ENCODE measurements at regions not wholly inside any gene's neighbourhood (a gene's known extent, or its start where the extent isn't known, plus 50 kb on each side); places are given as distances from the start of the nearest gene placed in this dataset.
"Not testable (repeated sequence)": the region's sequence is repeated elsewhere in the genome, so short reads cannot be mapped to it uniquely, and the experiment has no call there.

- no peaks in the 10 kb centered on the region for H3K9me3 ChIP-seq (ENCODE audit: control insufficient read depth, low read length)
- DNase-seq (ENCODE audit: low read depth), result peak; percentile 7
- H3K27me3 ChIP-seq (replicated peaks; ENCODE audit: control insufficient read depth, insufficient read depth, low read length), result no peaks in the 10 kb centered on the region
Observed at GRCh38 chr3:180417241-180417640, 184.7 kb upstream of the TTC14 start.

GRCh38 chr3:180420016-180420415, 181.9 kb upstream of the TTC14 start:
- Histone ChIP-seq H3K27me3 (replicated peaks; ENCODE audit: control insufficient read depth, insufficient read depth, low read length) (no peaks in the 10 kb centered on the region), H3K4me3 (ENCODE audit: low read length) (no peak overlapping the region)
- DNase-seq (ENCODE audit: low read depth), result peak; percentile 5

More at GRCh38 chr3:180417241-180417640, 184.7 kb upstream of the TTC14 start:
- H3K4me3 ChIP-seq (ENCODE audit: low read length), result no peak overlapping the region
- peaks cover 29% of the 10 kb centered on the region for H3K4me1 ChIP-seq (ENCODE audit: control insufficient read depth, insufficient read depth, low read length)
- H3K9ac ChIP-seq (ENCODE audit: low read length), result no peak overlapping the region
- H3K36me3 ChIP-seq (ENCODE audit: control insufficient read depth, insufficient read depth, low read length, severe bottlenecking), result no peaks in the 10 kb centered on the region

DNA sequence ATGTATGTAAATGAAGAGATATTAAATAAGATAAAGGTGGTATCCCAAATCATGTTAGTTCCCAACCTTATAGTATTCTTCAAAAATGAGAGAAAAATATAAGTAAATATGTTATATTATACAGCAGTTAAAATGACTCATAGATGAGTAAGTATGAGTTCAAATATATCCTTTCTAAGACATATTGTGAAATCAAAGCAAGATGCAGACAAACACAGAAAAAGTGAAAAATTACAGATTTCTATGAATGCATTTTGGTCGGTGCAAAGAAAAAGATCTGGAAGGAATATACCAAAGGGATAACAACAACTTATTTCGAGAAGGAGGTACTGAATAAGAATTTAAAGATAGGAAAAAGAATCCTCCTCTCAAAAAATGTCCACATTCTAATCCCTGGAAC, 181.2 kb upstream of the TTC14 start:
- Histone ChIP-seq H3K4me1 (ENCODE audit: control insufficient read depth, insufficient read depth, low read length) (peaks cover 25% of the 10 kb centered on the region), H3K4me3 (ENCODE audit: low read length) (peak overlapping the region; percentile 1), H3K9me3 (ENCODE audit: control insufficient read depth, low read length) (no peaks in the 10 kb centered on the region), H3K9ac (ENCODE audit: low read length) (no peak overlapping the region), H3K27me3 (replicated peaks; ENCODE audit: control insufficient read depth, insufficient read depth, low read length) (no peaks in the 10 kb centered on the region), H3K36me3 (ENCODE audit: control insufficient read depth, insufficient read depth, low read length, severe bottlenecking) (no peaks in the 10 kb centered on the region)
- peak; percentile 12 for DNase-seq (ENCODE audit: low read depth)

More at GRCh38 chr3:180420016-180420415, 181.9 kb upstream of the TTC14 start:
- Histone ChIP-seq H3K9ac (ENCODE audit: low read length) (no peak overlapping the region), H3K9me3 (ENCODE audit: control insufficient read depth, low read length) (no peaks in the 10 kb centered on the region), H3K4me1 (ENCODE audit: control insufficient read depth, insufficient read depth, low read length) (peaks cover 29% of the 10 kb centered on the region), H3K36me3 (ENCODE audit: control insufficient read depth, insufficient read depth, low read length, severe bottlenecking) (no peaks in the 10 kb centered on the region)

DNA sequence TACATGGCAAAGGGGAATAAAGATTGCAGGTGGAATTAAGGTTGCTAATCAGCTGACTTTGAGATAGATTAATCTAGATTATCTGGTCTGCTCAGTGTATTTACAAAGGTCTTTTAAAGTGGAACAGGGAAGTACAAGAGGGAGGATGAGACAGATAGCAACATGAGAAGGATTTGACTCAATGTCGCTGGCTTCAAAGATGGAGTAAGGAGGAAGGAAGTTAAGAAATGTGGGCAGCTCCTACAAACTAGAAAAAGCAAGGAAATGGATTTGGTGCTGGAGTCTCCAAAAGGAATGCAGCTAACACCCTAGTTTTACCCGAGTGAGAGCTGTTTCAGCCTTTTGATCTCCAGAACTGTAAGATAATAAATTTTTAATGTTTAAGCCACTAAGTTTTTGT, 180.7 kb upstream of the TTC14 start:
- H3K9me3 ChIP-seq (ENCODE audit: control insufficient read depth, low read length), result no peaks in the 10 kb centered on the region
- no peak for DNase-seq (ENCODE audit: low read depth)
- H3K27me3 ChIP-seq (replicated peaks; ENCODE audit: control insufficient read depth, insufficient read depth, low read length), result no peaks in the 10 kb centered on the region
- peak overlapping the region; percentile 1 for H3K4me3 ChIP-seq (ENCODE audit: low read length)
- no peaks in the 10 kb centered on the region for H3K36me3 ChIP-seq (ENCODE audit: control insufficient read depth, insufficient read depth, low read length, severe bottlenecking)
- no peak overlapping the region for H3K9ac ChIP-seq (ENCODE audit: low read length)
- peaks cover 21% of the 10 kb centered on the region for H3K4me1 ChIP-seq (ENCODE audit: control insufficient read depth, insufficient read depth, low read length)

DNA sequence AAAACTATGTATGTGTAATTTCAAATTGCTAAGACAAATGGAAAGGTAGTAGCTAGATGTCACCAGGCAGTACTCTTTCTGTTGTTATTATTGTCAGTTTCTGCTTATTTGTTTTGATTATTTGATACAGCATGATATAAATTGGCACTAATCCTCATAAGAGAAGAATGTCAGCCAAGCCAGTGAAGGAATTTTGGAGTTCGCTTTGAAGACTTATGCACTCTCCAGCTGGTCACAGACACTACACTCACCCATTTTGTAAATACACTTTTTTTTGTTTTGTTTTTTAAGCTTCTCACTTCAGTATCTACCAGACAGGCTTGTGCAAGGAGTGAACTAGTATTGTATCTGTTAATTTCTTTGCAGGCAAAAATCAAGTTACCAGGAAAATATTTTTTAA, 180.2 kb upstream of the TTC14 start:
- Histone ChIP-seq H3K9ac (ENCODE audit: low read length) (no peak overlapping the region), H3K36me3 (ENCODE audit: control insufficient read depth, insufficient read depth, low read length, severe bottlenecking) (no peaks in the 10 kb centered on the region), H3K4me3 (ENCODE audit: low read length) (no peak overlapping the region), H3K27me3 (replicated peaks; ENCODE audit: control insufficient read depth, insufficient read depth, low read length) (no peaks in the 10 kb centered on the region), H3K9me3 (ENCODE audit: control insufficient read depth, low read length) (no peaks in the 10 kb centered on the region), H3K4me1 (ENCODE audit: control insufficient read depth, insufficient read depth, low read length) (peaks cover 16% of the 10 kb centered on the region)
- DNase-seq (ENCODE audit: low read depth), result no peak

- H3K9me3 ChIP-seq (ENCODE audit: control insufficient read depth, low read length); DNase-seq (ENCODE audit: low read depth): not testable (repeated sequence)
Observed at GRCh38 chr3:180424305-180424704, 177.7 kb upstream of the TTC14 start.

DNA sequence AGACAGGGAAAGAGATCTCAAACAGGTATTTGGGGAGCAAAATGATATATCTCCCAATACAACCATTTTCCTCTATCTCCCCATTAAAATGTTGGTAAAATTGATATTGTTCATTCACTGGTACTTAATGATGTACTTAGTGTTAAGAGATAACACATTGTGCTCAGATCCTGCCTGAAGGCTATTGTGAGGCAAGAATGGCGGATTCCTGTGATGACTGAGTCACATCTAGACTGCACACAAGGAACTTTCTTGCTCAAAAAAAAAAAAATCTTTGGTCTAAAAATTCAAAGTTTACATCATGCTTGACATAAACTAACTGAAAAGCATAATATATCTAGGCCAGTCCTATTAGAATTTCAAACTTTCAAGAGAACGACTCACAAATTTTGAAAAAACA, 171.1 kb upstream of the TTC14 start:
- H3K4me3 ChIP-seq (ENCODE audit: low read length), result no peak overlapping the region
- DNase-seq (ENCODE audit: low read depth), result no peak
- peaks cover 3% of the 10 kb centered on the region for H3K9me3 ChIP-seq (ENCODE audit: control insufficient read depth, low read length)
- no peak overlapping the region for H3K9ac ChIP-seq (ENCODE audit: low read length)
- no peaks in the 10 kb centered on the region for H3K4me1 ChIP-seq (ENCODE audit: control insufficient read depth, insufficient read depth, low read length)
- no peaks in the 10 kb centered on the region for H3K36me3 ChIP-seq (ENCODE audit: control insufficient read depth, insufficient read depth, low read length, severe bottlenecking)
- H3K27me3 ChIP-seq (replicated peaks; ENCODE audit: control insufficient read depth, insufficient read depth, low read length), result no peaks in the 10 kb centered on the region

More at GRCh38 chr3:180424305-180424704, 177.7 kb upstream of the TTC14 start:
- H3K4me3 ChIP-seq (ENCODE audit: low read length); H3K36me3 ChIP-seq (ENCODE audit: control insufficient read depth, insufficient read depth, low read length, severe bottlenecking); H3K9ac ChIP-seq (ENCODE audit: low read length); H3K27me3 ChIP-seq (replicated peaks; ENCODE audit: control insufficient read depth, insufficient read depth, low read length): not testable (repeated sequence)
- peaks cover 12% of the 10 kb centered on the region for H3K4me1 ChIP-seq (ENCODE audit: control insufficient read depth, insufficient read depth, low read length)

DNA sequence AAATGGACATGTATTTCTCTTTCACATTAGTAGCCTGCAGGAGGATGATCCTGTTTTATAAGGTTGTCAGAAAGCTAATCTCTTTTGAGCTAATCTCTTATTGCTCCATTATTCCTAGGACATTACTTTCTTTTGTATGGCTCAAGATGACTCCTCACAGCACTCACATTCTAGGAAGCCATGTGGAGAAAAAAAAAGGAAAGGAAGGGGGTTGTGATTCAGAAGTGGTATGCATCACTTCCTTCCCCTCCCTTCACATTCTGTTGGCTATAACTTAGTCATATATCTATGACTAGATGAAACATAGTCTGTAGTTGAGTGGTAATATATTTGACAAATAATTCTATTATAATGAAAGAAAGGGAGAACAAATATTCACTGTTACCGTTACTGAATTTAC, 168.8 kb upstream of the TTC14 start:
- H3K4me3 ChIP-seq (ENCODE audit: low read length), result no peak overlapping the region
- H3K4me1 ChIP-seq (ENCODE audit: control insufficient read depth, insufficient read depth, low read length), result no peaks in the 10 kb centered on the region
- peaks cover 3% of the 10 kb centered on the region for H3K9me3 ChIP-seq (ENCODE audit: control insufficient read depth, low read length)
- no peak overlapping the region for H3K9ac ChIP-seq (ENCODE audit: low read length)
- H3K27me3 ChIP-seq (replicated peaks; ENCODE audit: control insufficient read depth, insufficient read depth, low read length), result no peaks in the 10 kb centered on the region
- no peaks in the 10 kb centered on the region for H3K36me3 ChIP-seq (ENCODE audit: control insufficient read depth, insufficient read depth, low read length, severe bottlenecking)
- DNase-seq (ENCODE audit: low read depth), result no peak

DNA sequence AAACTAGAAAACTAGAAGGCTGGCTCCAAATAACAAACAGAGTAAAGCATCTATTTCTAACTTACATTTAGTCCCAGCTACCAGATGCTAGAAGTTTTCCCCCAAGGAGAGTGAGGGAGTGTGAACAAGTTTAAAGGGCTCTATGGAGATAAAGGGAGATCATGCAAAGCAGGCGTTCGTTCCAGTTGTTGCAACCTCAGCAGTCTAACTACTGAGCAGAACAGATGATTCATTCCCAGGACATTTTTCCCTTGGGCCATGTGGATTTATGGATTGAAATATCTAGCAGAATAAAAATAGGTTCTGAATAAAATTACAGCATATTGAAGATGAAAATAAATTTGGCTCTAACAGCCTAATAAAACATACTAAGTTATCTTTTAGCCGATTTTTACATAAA, 154.8 kb upstream of the TTC14 start:
- H3K4me1 ChIP-seq (ENCODE audit: control insufficient read depth, insufficient read depth, low read length), result no peaks in the 10 kb centered on the region
- peak; percentile 20 for DNase-seq (ENCODE audit: low read depth)
- H3K27me3 ChIP-seq (replicated peaks; ENCODE audit: control insufficient read depth, insufficient read depth, low read length), result no peaks in the 10 kb centered on the region
- no peak overlapping the region for H3K4me3 ChIP-seq (ENCODE audit: low read length)
- H3K9ac ChIP-seq (ENCODE audit: low read length), result no peak overlapping the region
- no peaks in the 10 kb centered on the region for H3K36me3 ChIP-seq (ENCODE audit: control insufficient read depth, insufficient read depth, low read length, severe bottlenecking)
- H3K9me3 ChIP-seq (ENCODE audit: control insufficient read depth, low read length), result no peaks in the 10 kb centered on the region

- H3K36me3 ChIP-seq (ENCODE audit: control insufficient read depth, insufficient read depth, low read length, severe bottlenecking); H3K27me3 ChIP-seq (replicated peaks; ENCODE audit: control insufficient read depth, insufficient read depth, low read length); DNase-seq (ENCODE audit: low read depth); H3K9ac ChIP-seq (ENCODE audit: low read length); H3K9me3 ChIP-seq (ENCODE audit: control insufficient read depth, low read length); H3K4me3 ChIP-seq (ENCODE audit: low read length); H3K4me1 ChIP-seq (ENCODE audit: control insufficient read depth, insufficient read depth, low read length): not testable (repeated sequence)
Observed at GRCh38 chr3:180448407-180448806, 153.6 kb upstream of the TTC14 start.

- Histone ChIP-seq H3K9me3 (ENCODE audit: control insufficient read depth, low read length) (no peaks in the 10 kb centered on the region), H3K9ac (ENCODE audit: low read length) (no peak overlapping the region), H3K36me3 (ENCODE audit: control insufficient read depth, insufficient read depth, low read length, severe bottlenecking) (no peaks in the 10 kb centered on the region), H3K4me1 (ENCODE audit: control insufficient read depth, insufficient read depth, low read length) (no peaks in the 10 kb centered on the region), H3K4me3 (ENCODE audit: low read length) (no peak overlapping the region), H3K27me3 (replicated peaks; ENCODE audit: control insufficient read depth, insufficient read depth, low read length) (no peaks in the 10 kb centered on the region)
- DNase-seq (ENCODE audit: low read depth), result peak; percentile 2
Observed at GRCh38 chr3:180457225-180457624, 144.7 kb upstream of the TTC14 start.

DNA sequence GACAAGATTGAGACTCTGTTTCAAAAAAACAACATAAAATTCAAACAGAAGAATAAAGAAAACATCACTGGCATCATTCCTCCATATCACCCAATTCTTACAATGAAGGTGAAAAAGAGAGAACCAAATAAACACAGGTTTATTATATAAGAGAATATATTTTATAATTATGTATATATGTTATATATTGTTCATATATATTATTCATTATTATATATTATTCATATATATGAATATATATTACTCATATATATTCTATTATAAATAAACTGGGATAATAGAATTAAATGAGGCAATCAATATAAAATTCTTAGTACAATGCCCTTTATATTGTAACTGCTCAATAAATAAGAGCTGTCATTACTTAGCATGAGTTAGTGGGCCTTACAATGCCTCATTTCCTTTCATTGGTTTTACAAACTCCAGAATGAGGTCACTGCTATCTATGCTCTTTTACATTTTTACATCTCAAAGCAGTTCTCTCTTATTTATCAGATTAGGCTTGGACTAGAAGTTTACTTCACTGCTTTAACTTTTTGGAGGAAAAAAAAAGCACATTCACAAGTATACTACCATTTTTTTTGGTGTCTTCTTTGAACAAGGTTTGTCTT, 135.5 kb upstream of the TTC14 start:
- H3K9ac ChIP-seq (ENCODE audit: low read length), result no peak overlapping the region
- H3K9me3 ChIP-seq (ENCODE audit: control insufficient read depth, low read length), result peaks cover 3% of the 10 kb centered on the region
- no peak for DNase-seq (ENCODE audit: low read depth)
- H3K27me3 ChIP-seq (replicated peaks; ENCODE audit: control insufficient read depth, insufficient read depth, low read length), result no peaks in the 10 kb centered on the region
- no peaks in the 10 kb centered on the region for H3K36me3 ChIP-seq (ENCODE audit: control insufficient read depth, insufficient read depth, low read length, severe bottlenecking)
- no peak overlapping the region for H3K4me3 ChIP-seq (ENCODE audit: low read length)
- H3K4me1 ChIP-seq (ENCODE audit: control insufficient read depth, insufficient read depth, low read length), result no peaks in the 10 kb centered on the region
